ENCODE measurements at regions not wholly inside any gene's neighbourhood (a gene's known extent, or its start where the extent isn't known, plus 50 kb on each side); places are given as distances from the start of the nearest gene placed in this dataset.

- no peak for DNase-seq (ENCODE audit: low spot score)
- in situ Hi-C loops (cut with MboI; ENCODE audit: low pct_unique_long_range_greater_than_20kb, low sequenced_read_pairs, unreplicated experiment): no loop called here
- TF ChIP-seq, protein P1, sequence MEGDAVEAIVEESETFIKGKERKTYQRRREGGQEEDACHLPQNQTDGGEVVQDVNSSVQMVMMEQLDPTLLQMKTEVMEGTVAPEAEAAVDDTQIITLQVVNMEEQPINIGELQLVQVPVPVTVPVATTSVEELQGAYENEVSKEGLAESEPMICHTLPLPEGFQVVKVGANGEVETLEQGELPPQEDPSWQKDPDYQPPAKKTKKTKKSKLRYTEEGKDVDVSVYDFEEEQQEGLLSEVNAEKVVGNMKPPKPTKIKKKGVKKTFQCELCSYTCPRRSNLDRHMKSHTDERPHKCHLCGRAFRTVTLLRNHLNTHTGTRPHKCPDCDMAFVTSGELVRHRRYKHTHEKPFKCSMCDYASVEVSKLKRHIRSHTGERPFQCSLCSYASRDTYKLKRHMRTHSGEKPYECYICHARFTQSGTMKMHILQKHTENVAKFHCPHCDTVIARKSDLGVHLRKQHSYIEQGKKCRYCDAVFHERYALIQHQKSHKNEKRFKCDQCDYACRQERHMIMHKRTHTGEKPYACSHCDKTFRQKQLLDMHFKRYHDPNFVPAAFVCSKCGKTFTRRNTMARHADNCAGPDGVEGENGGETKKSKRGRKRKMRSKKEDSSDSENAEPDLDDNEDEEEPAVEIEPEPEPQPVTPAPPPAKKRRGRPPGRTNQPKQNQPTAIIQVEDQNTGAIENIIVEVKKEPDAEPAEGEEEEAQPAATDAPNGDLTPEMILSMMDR (IDR thresholded peaks at IDR 0.05; ENCODE audit: extremely low read depth, insufficient read depth, missing control alignments): no peak
These were observed 797.2 kb downstream of the EFNA5 start for GRCh38 chr5:106873568-106873967.

GRCh38 chr5:106865279-106865678, 805.5 kb downstream of the EFNA5 start:
- DNase-seq (ENCODE audit: low spot score): no peak
- in situ Hi-C loops (cut with MboI; ENCODE audit: low pct_unique_long_range_greater_than_20kb, low sequenced_read_pairs, unreplicated experiment): no loop called here
- TF ChIP-seq, protein P1 (IDR thresholded peaks at IDR 0.05; ENCODE audit: extremely low read depth, insufficient read depth, missing control alignments): no peak

- no peak for DNase-seq (ENCODE audit: low spot score)
- TF ChIP-seq, protein P1 (IDR thresholded peaks at IDR 0.05; ENCODE audit: extremely low read depth, insufficient read depth, missing control alignments): no peak
- in situ Hi-C loops (cut with MboI; ENCODE audit: low pct_unique_long_range_greater_than_20kb, low sequenced_read_pairs, unreplicated experiment): no loop called here
These were observed 808.1 kb downstream of the EFNA5 start for GRCh38 chr5:106862450-106863193.

GRCh38 chr5:106860398-106861044, 810.2 kb downstream of the EFNA5 start:
- no peak for DNase-seq (ENCODE audit: low spot score)
- in situ Hi-C loops (cut with MboI; ENCODE audit: low pct_unique_long_range_greater_than_20kb, low sequenced_read_pairs, unreplicated experiment): no loop called here
- TF ChIP-seq, protein P1 (IDR thresholded peaks at IDR 0.05; ENCODE audit: extremely low read depth, insufficient read depth, missing control alignments): no peak

DNA sequence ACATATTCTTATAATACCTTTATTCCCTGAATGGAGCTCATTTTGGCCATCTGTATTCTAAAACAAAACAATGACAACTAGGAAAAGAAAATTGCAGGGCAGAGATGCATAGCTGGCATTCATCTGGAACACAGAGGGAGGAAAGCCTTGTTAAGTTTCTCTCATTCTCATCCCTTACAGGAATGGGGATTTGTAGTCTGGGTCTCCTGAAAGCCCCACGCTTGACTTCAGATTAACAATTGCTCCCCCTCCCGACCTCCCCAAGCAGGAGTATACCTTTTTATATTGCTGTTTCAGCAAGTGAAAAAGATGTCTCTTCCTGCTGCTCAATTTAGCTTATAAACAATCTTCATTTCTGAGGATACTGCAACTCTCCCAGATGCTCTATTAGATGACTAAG, 812.1 kb downstream of the EFNA5 start:
- TF ChIP-seq, protein P1 (IDR thresholded peaks at IDR 0.05; ENCODE audit: extremely low read depth, insufficient read depth, missing control alignments): no peak
- no peak for DNase-seq (ENCODE audit: low spot score)
- in situ Hi-C loops (cut with MboI; ENCODE audit: low pct_unique_long_range_greater_than_20kb, low sequenced_read_pairs, unreplicated experiment): no loop called here

DNA sequence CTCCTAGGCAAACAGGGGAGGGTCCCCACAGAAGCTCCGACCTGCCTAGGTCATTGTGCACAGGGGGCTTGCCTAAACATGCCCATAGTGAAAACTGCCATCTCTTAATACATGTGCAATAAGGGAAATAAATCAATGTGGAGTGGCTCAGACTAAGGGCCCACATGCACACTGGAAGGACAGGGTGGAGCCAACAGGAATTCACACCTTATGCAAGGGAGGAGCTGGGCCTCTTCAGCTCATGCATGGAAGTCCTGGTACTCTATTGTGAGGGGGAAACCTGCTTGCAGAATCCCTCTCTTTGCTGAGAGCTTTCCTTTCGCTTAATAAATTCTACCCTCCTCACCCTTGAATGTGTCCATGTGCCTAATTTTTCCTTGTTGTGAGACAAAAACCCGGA, 815.8 kb downstream of the EFNA5 start:
- DNase-seq (ENCODE audit: low spot score): no peak
- in situ Hi-C loops (cut with MboI; ENCODE audit: low pct_unique_long_range_greater_than_20kb, low sequenced_read_pairs, unreplicated experiment): no loop called here
- TF ChIP-seq, protein P1 (IDR thresholded peaks at IDR 0.05; ENCODE audit: extremely low read depth, insufficient read depth, missing control alignments): no peak
